ENCODE measurements at regions not wholly inside any gene's neighbourhood (a gene's known extent, or its start where the extent isn't known, plus 50 kb on each side); places are given as distances from the start of the nearest gene placed in this dataset.

DNA sequence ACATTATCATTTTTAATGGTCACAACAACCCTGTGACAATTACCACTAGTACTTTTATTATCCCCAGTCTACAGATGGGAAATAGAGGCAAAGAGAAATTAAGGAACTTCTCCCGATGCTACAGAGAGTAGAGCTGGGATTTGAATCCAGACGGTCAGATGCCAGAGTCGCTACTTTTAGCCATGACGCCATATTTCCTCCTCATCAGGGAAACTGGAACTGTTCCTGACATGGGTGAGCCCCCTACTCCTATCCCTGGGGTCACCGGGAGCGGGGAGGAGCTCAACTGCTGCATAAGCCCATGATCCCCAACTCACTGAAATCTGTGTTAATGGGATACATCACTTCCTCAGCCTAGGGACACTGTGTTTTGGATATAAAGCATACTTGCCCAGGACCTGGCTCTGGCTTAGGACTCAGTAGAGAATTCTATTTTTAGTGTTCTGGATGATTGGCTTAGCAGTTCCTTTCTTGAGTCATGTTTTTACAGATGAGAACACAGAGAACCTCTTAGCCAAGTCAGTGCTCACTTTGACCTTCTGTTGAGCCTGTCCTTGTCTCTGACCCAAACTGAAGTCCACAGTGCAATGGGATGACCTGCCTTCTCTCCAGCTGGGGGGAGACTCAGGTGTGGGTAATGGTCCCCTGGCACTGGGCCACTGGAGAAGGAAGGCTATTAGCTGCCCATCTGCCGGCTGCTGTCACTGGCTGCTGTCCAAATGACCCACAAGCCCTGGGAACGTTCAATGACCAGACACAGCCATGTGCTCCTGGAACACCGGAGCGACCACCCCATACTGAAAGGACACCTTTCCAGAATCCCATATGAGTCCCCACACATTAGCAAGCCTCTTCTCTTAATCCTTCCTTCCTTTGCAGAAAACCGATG, 90.8 kb upstream of the SHISA3 start:
- no peaks in the 10 kb centered on the region for H3K79me1 ChIP-seq (ENCODE audit: insufficient read depth, low read depth, low read length, poor library complexity, severe bottlenecking)
- no peak overlapping the region for H2BK5ac ChIP-seq (ENCODE audit: insufficient read length, low read length)
- no peak overlapping the region for H2BK12ac ChIP-seq (ENCODE audit: insufficient read length, low read depth, low read length)
- H3K79me2 ChIP-seq (ENCODE audit: insufficient read depth, low read length), result no peaks in the 10 kb centered on the region
- H4K5ac ChIP-seq (ENCODE audit: insufficient read length, low read depth, low read length), result no peak overlapping the region
- H2AFZ ChIP-seq (ENCODE audit: low read length), result no peak overlapping the region
- no peak overlapping the region for H3K56ac ChIP-seq (ENCODE audit: insufficient read length, low read depth, low read length)
- H3K18ac ChIP-seq (ENCODE audit: insufficient read length, low read depth, low read length), result no peak overlapping the region
- Mint-ChIP-seq H3K9me3 (peaks cover 3% of the 10 kb centered on the region in 2 experiments; a peak in 1 of 5 replicates), H3K4me3 (no peak overlapping the region), H3K27me3 (ENCODE audit: low read depth) (peaks cover 3% of the 10 kb centered on the region), H3K36me3 (ENCODE audit: insufficient read depth in 1 of 3, low read depth in 3 of 3) (no peaks in the 10 kb centered on the region; a peak in 1 of 7 replicates), H3K4me1 (peaks cover 29 to 31% of the 10 kb centered on the region in 2 experiments), H3K27ac (no peak overlapping the region)
- H3K23me2 ChIP-seq (ENCODE audit: insufficient read length, low read depth, low read length, poor library complexity, severe bottlenecking), result no peaks in the 10 kb centered on the region
- no peak for DNase-seq
- no peak overlapping the region for H3K27ac ChIP-seq (ENCODE audit: insufficient read length, low read depth, low read length)
- no peak overlapping the region for H4K8ac ChIP-seq (replicated peaks; ENCODE audit: insufficient read length, low read depth, low read length)
- no peak overlapping the region for H3K4ac ChIP-seq (ENCODE audit: low read depth, low read length)
- no peak overlapping the region for H3K14ac ChIP-seq (ENCODE audit: insufficient read depth, low read length)
- H2BK15ac ChIP-seq (ENCODE audit: low read depth, low read length), result no peak overlapping the region
- H4K91ac ChIP-seq (ENCODE audit: insufficient read length, low read depth, low read length), result no peak overlapping the region
- H3K9me3 ChIP-seq (ENCODE audit: control insufficient read depth, low read depth, low read length), result no peaks in the 10 kb centered on the region
- H4K20me1 ChIP-seq (ENCODE audit: control insufficient read depth, insufficient read depth, insufficient read length), result no peaks in the 10 kb centered on the region
- no peak for TF ChIP-seq CTCF (conservative IDR thresholded peaks at IDR 0.05)
- H3K4me1 ChIP-seq (ENCODE audit: insufficient read depth, low read length), result peaks cover 9% of the 10 kb centered on the region; the same call in 1 of the 2 replicates
- no peak overlapping the region for H2AK5ac ChIP-seq (ENCODE audit: insufficient read length, low read length)
- H2BK120ac ChIP-seq (ENCODE audit: low read depth, low read length, poor library complexity, severe bottlenecking), result no peak overlapping the region
- H3T11ph ChIP-seq (ENCODE audit: low read length), result no peak overlapping the region
- H3K4me2 ChIP-seq (ENCODE audit: insufficient read depth, insufficient read length, low read length), result no peak overlapping the region
- H2BK20ac ChIP-seq (ENCODE audit: low read depth, low read length, poor library complexity, severe bottlenecking), result no peak overlapping the region
- H3K23ac ChIP-seq (ENCODE audit: insufficient read length, low read depth, low read length), result no peak overlapping the region
- H3K27me3 ChIP-seq (ENCODE audit: insufficient read depth, low read length), result no peaks in the 10 kb centered on the region
- no peak overlapping the region for H3K9ac ChIP-seq (ENCODE audit: extremely low read depth, insufficient read length, low read length)
- no CpG with 5 or more reads among the region's 11 CpGs for WGBS (ENCODE audit: extremely low coverage, insufficient read length, low lambda C conversion rate)

All from H9 (cell line).